ENCODE measurements at regions not wholly inside any gene's neighbourhood (a gene's known extent, or its start where the extent isn't known, plus 50 kb on each side); places are given as distances from the start of the nearest gene placed in this dataset.

DNA sequence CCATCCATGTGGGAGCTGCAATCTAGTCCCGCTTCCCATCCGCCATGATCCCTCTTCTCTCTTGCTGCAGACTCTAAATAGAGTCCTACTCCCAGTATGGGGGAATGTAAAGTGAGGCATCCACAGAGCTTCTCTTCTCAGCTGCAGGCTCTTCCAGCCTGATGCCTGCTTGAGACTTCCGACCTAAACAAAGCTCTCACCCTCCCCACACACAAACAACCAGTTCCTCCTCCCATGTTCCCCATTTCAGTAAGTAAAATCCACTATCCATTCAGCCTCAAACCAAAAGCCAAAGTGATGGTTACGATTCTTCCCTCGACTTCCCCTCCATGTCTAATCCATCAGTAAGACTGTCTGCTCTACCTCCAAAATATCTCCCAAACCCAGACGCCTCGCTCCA, 108.2 kb upstream of the NFE2L3 start:
- Mint-ChIP-seq H3K9me3 (ENCODE audit: low read depth) (no peaks in the 10 kb centered on the region), H3K27ac (no peak overlapping the region), H3K36me3 (ENCODE audit: insufficient read depth) (no peaks in the 10 kb centered on the region), H3K27me3 (peaks cover 3% of the 10 kb centered on the region), H3K4me3 (ENCODE audit: low read depth) (no peak overlapping the region), H3K4me1 (ENCODE audit: low read depth) (peaks cover 9% of the 10 kb centered on the region)
- TF ChIP-seq, protein P1, sequence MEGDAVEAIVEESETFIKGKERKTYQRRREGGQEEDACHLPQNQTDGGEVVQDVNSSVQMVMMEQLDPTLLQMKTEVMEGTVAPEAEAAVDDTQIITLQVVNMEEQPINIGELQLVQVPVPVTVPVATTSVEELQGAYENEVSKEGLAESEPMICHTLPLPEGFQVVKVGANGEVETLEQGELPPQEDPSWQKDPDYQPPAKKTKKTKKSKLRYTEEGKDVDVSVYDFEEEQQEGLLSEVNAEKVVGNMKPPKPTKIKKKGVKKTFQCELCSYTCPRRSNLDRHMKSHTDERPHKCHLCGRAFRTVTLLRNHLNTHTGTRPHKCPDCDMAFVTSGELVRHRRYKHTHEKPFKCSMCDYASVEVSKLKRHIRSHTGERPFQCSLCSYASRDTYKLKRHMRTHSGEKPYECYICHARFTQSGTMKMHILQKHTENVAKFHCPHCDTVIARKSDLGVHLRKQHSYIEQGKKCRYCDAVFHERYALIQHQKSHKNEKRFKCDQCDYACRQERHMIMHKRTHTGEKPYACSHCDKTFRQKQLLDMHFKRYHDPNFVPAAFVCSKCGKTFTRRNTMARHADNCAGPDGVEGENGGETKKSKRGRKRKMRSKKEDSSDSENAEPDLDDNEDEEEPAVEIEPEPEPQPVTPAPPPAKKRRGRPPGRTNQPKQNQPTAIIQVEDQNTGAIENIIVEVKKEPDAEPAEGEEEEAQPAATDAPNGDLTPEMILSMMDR (IDR thresholded peaks at IDR 0.05; ENCODE audit: unreplicated experiment) = no peak
- no peak for DNase-seq (ENCODE audit: low spot score, unreplicated experiment)

DNA sequence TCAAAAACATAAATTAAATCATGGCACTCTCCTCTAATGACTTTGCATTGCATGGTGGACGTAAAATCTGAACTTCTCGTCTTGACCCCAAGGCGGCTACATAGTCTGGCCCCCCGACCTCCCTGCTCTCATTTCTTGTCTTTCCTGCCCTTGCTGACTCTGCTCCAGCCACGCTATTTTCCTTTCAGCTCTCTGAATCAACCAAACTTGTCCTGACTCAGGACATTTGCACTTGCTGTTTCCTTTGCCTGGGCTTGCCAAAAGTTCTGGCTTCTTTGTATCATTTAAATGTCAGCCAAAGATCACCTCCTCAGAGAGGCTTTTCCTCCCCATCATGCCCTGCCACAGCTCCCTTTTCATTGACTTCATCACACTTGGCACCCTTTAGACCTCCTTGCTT, 107.7 kb upstream of the NFE2L3 start:
- peaks cover 3% of the 10 kb centered on the region for H3K27me3 Mint-ChIP-seq
- H3K27ac Mint-ChIP-seq = no peak overlapping the region
- H3K4me3 Mint-ChIP-seq (ENCODE audit: low read depth) = no peak overlapping the region
- peaks cover 9% of the 10 kb centered on the region for H3K4me1 Mint-ChIP-seq (ENCODE audit: low read depth)
- TF ChIP-seq, protein P1 (IDR thresholded peaks at IDR 0.05; ENCODE audit: unreplicated experiment) = no peak
- H3K9me3 Mint-ChIP-seq (ENCODE audit: low read depth) = no peaks in the 10 kb centered on the region
- no peaks in the 10 kb centered on the region for H3K36me3 Mint-ChIP-seq (ENCODE audit: insufficient read depth)
- DNase-seq (ENCODE audit: low spot score, unreplicated experiment) = no peak

DNA sequence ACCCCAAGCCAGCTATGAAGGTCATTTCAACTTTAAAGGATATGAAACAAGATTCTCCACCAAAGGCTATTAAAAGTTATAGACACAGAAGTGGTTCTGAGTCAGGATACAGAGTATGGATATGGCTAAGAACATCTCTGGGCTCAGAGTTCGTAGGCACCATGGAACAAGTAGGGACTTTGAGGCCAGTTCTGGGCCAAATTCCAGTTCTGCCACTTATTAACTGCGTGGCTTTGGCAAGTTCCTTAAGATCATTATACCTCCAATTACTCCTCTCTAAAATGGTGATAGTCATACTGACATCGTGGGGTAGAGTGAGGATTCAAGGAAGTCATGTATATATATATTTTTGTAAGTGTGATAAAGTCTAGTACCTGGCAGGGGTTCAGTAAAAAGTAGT, 105.8 kb upstream of the NFE2L3 start:
- Mint-ChIP-seq H3K4me1 (ENCODE audit: low read depth) (peaks cover 7% of the 10 kb centered on the region), H3K36me3 (ENCODE audit: insufficient read depth) (no peaks in the 10 kb centered on the region), H3K4me3 (ENCODE audit: low read depth) (no peak overlapping the region), H3K27me3 (peaks cover 3% of the 10 kb centered on the region), H3K9me3 (ENCODE audit: low read depth) (peaks cover 5% of the 10 kb centered on the region), H3K27ac (no peak overlapping the region)
- TF ChIP-seq, protein P1 (IDR thresholded peaks at IDR 0.05; ENCODE audit: unreplicated experiment) = no peak
- no peak for DNase-seq (ENCODE audit: low spot score, unreplicated experiment)

DNA sequence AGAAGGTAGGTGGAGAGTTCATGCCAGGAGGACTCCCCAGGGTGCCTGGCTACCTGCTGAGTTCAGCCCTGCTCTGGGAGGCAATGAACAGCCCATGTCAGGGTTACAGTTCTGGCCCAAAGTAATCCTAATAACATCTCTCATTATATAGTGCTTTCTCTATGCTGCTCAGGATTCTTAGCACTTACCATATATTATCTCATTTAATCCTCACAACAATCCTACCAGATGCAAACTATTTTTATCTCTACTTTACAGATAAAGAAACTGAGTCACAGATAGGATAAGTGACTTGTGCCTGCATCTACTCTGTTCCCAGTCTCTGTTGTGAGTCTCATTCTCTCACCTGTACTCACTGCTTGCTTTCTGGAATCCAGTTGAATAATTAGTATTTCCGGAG, 105.1 kb upstream of the NFE2L3 start:
- TF ChIP-seq, protein P1 (IDR thresholded peaks at IDR 0.05; ENCODE audit: unreplicated experiment) = no peak
- H3K27me3 Mint-ChIP-seq = peaks cover 3% of the 10 kb centered on the region
- peaks cover 8% of the 10 kb centered on the region for H3K9me3 Mint-ChIP-seq (ENCODE audit: low read depth)

DNA sequence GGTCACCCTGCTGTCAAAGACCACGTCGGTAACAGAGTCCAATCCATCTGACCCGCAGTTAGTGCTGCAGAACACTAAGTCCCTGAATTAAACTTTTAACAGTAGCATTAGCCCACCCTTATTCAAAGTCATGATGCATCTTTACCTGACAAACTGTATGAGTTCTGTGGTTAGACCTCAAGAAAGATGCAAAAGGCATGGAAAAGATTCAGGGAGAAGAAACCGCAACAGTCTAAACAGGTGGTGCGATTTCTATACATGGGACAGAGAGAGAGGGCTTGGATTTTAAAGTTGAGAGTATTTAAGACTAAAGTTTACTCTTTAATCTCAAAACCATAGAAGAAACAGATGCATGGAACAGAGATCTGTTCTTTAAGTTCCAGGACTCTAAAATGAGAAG, 103.3 kb upstream of the NFE2L3 start:
- TF ChIP-seq, protein P1 (IDR thresholded peaks at IDR 0.05; ENCODE audit: unreplicated experiment) = no peak
- Mint-ChIP-seq H3K27me3 (peaks cover 3% of the 10 kb centered on the region), H3K27ac (no peak overlapping the region), H3K9me3 (ENCODE audit: low read depth) (peaks cover 8% of the 10 kb centered on the region), H3K36me3 (ENCODE audit: insufficient read depth) (no peaks in the 10 kb centered on the region), H3K4me3 (ENCODE audit: low read depth) (no peak overlapping the region), H3K4me1 (ENCODE audit: low read depth) (peaks cover 7% of the 10 kb centered on the region)
- no peak for DNase-seq (ENCODE audit: low spot score, unreplicated experiment)

More for the DNA sequence above, 105.1 kb upstream of the NFE2L3 start:
- DNase-seq (ENCODE audit: low spot score, unreplicated experiment) = no peak
- no peaks in the 10 kb centered on the region for H3K36me3 Mint-ChIP-seq (ENCODE audit: insufficient read depth)
- H3K4me1 Mint-ChIP-seq (ENCODE audit: low read depth) = peaks cover 7% of the 10 kb centered on the region
- H3K4me3 Mint-ChIP-seq (ENCODE audit: low read depth) = no peak overlapping the region
- no peak overlapping the region for H3K27ac Mint-ChIP-seq

Measured in progenitor cell of endocrine pancreas (in vitro differentiated cells).